Activated naive CD4-positive, alpha-beta T cell treated with anti-CD3 and anti-CD28 coated beads, Interleukin-2, amount 50 U/mL, for 24 hours (primary cell): ENCODE measurements at regions not wholly inside any gene's neighbourhood (a gene's known extent, or its start where the extent isn't known, plus 50 kb on each side); places are given as distances from the start of the nearest gene placed in this dataset.

Source experiments
- H3K27ac Mint-ChIP-seq: one replicate; pipeline ENCODE4 v1.8.0; 2021; ENCODE audit warnings: mild to moderate bottlenecking, mixed read lengths
- H3K27me3 Mint-ChIP-seq: one replicate; pipeline ENCODE4 v1.8.0; 2021; ENCODE audit warnings: mixed read lengths
- H3K36me3 Mint-ChIP-seq: one replicate; pipeline ENCODE4 v1.8.0; 2021; ENCODE audit warnings: mixed read lengths
- H3K4me1 Mint-ChIP-seq: one replicate; pipeline ENCODE4 v1.8.0; 2021; ENCODE audit warnings: mixed read lengths
- H3K4me3 Mint-ChIP-seq: one replicate; pipeline ENCODE4 v1.8.0; 2021; ENCODE audit warnings: mild to moderate bottlenecking, mixed read lengths
- H3K9me3 Mint-ChIP-seq: one replicate; pipeline ENCODE4 v1.8.0; 2021; ENCODE audit warnings: mixed read lengths

GRCh38 chr17:69943058-69943457 lies 132.0 kb upstream of the KCNJ16 start:
- Mint-ChIP-seq H3K9me3 (no peaks in the 10 kb centered on the region), H3K27me3 (no peaks in the 10 kb centered on the region), H3K4me1 (no peaks in the 10 kb centered on the region), H3K27ac (no peak overlapping the region), H3K4me3 (no peak overlapping the region), H3K36me3 (no peaks in the 10 kb centered on the region)

- Mint-ChIP-seq H3K9me3 (no peaks in the 10 kb centered on the region), H3K27me3 (peaks cover 2% of the 10 kb centered on the region), H3K36me3 (no peaks in the 10 kb centered on the region), H3K27ac (no peak overlapping the region), H3K4me3 (no peak overlapping the region), H3K4me1 (no peaks in the 10 kb centered on the region)
Observed at GRCh38 chr17:69944406-69944805, 130.6 kb upstream of the KCNJ16 start.

- Mint-ChIP-seq H3K36me3 (no peaks in the 10 kb centered on the region), H3K27me3 (peaks cover 2% of the 10 kb centered on the region), H3K4me1 (no peaks in the 10 kb centered on the region), H3K27ac (no peak overlapping the region), H3K9me3 (no peaks in the 10 kb centered on the region), H3K4me3 (no peak overlapping the region)
Observed at GRCh38 chr17:69945698-69946185, 129.3 kb upstream of the KCNJ16 start.

GRCh38 chr17:69947027-69947759 lies 127.8 kb upstream of the KCNJ16 start:
- peaks cover 4% of the 10 kb centered on the region for H3K27me3 Mint-ChIP-seq

GRCh38 chr17:69948406-69948805 lies 126.6 kb upstream of the KCNJ16 start:
- Mint-ChIP-seq H3K27me3 (peaks cover 4% of the 10 kb centered on the region), H3K4me3 (no peak overlapping the region), H3K27ac (no peak overlapping the region), H3K36me3 (no peaks in the 10 kb centered on the region), H3K9me3 (no peaks in the 10 kb centered on the region), H3K4me1 (no peaks in the 10 kb centered on the region)

More at GRCh38 chr17:69947027-69947759, 127.8 kb upstream of the KCNJ16 start:
- no peak overlapping the region for H3K4me3 Mint-ChIP-seq
- H3K4me1 Mint-ChIP-seq, result no peaks in the 10 kb centered on the region
- no peak overlapping the region for H3K27ac Mint-ChIP-seq
- no peaks in the 10 kb centered on the region for H3K36me3 Mint-ChIP-seq
- no peaks in the 10 kb centered on the region for H3K9me3 Mint-ChIP-seq

GRCh38 chr17:69949496-69949895 lies 125.5 kb upstream of the KCNJ16 start:
- peaks cover 4% of the 10 kb centered on the region for H3K27me3 Mint-ChIP-seq
- no peaks in the 10 kb centered on the region for H3K9me3 Mint-ChIP-seq
- H3K4me3 Mint-ChIP-seq, result no peak overlapping the region
- no peaks in the 10 kb centered on the region for H3K36me3 Mint-ChIP-seq
- no peak overlapping the region for H3K27ac Mint-ChIP-seq
- no peaks in the 10 kb centered on the region for H3K4me1 Mint-ChIP-seq

- Mint-ChIP-seq H3K36me3 (no peaks in the 10 kb centered on the region), H3K27ac (no peak overlapping the region), H3K9me3 (no peaks in the 10 kb centered on the region), H3K4me1 (no peaks in the 10 kb centered on the region), H3K4me3 (no peak overlapping the region), H3K27me3 (peaks cover 4% of the 10 kb centered on the region)
Observed at GRCh38 chr17:69949973-69950695, 124.9 kb upstream of the KCNJ16 start.

GRCh38 chr17:69950701-69951418 lies 124.2 kb upstream of the KCNJ16 start:
- H3K27ac Mint-ChIP-seq, result no peak overlapping the region
- H3K9me3 Mint-ChIP-seq, result no peaks in the 10 kb centered on the region
- no peaks in the 10 kb centered on the region for H3K36me3 Mint-ChIP-seq
- peaks cover 4% of the 10 kb centered on the region for H3K27me3 Mint-ChIP-seq
- no peak overlapping the region for H3K4me3 Mint-ChIP-seq
- no peaks in the 10 kb centered on the region for H3K4me1 Mint-ChIP-seq

- H3K27ac Mint-ChIP-seq, result no peak overlapping the region
- no peaks in the 10 kb centered on the region for H3K9me3 Mint-ChIP-seq
- no peaks in the 10 kb centered on the region for H3K4me1 Mint-ChIP-seq
- H3K27me3 Mint-ChIP-seq, result peaks cover 3% of the 10 kb centered on the region
- H3K4me3 Mint-ChIP-seq, result no peak overlapping the region
- no peaks in the 10 kb centered on the region for H3K36me3 Mint-ChIP-seq
Observed at GRCh38 chr17:69954241-69954925, 120.6 kb upstream of the KCNJ16 start.

- no peak overlapping the region for H3K27ac Mint-ChIP-seq
- H3K4me3 Mint-ChIP-seq, result no peak overlapping the region
- H3K36me3 Mint-ChIP-seq, result no peaks in the 10 kb centered on the region
- H3K9me3 Mint-ChIP-seq, result no peaks in the 10 kb centered on the region
- no peaks in the 10 kb centered on the region for H3K4me1 Mint-ChIP-seq
- H3K27me3 Mint-ChIP-seq, result no peaks in the 10 kb centered on the region
Observed at GRCh38 chr17:69958063-69958462, 117.0 kb upstream of the KCNJ16 start.

- H3K4me3 Mint-ChIP-seq, result no peak overlapping the region
- no peak overlapping the region for H3K27ac Mint-ChIP-seq
- no peaks in the 10 kb centered on the region for H3K4me1 Mint-ChIP-seq
- H3K27me3 Mint-ChIP-seq, result no peaks in the 10 kb centered on the region
- no peaks in the 10 kb centered on the region for H3K36me3 Mint-ChIP-seq
- H3K9me3 Mint-ChIP-seq, result no peaks in the 10 kb centered on the region
Observed at GRCh38 chr17:69959283-69959682, 115.7 kb upstream of the KCNJ16 start.

GRCh38 chr17:69960755-69961154 lies 114.3 kb upstream of the KCNJ16 start:
- no peaks in the 10 kb centered on the region for H3K27me3 Mint-ChIP-seq
- H3K4me3 Mint-ChIP-seq, result no peak overlapping the region
- no peak overlapping the region for H3K27ac Mint-ChIP-seq
- no peaks in the 10 kb centered on the region for H3K36me3 Mint-ChIP-seq
- H3K9me3 Mint-ChIP-seq, result no peaks in the 10 kb centered on the region
- no peaks in the 10 kb centered on the region for H3K4me1 Mint-ChIP-seq

- Mint-ChIP-seq H3K27me3 (no peaks in the 10 kb centered on the region), H3K27ac (no peak overlapping the region), H3K4me3 (no peak overlapping the region), H3K4me1 (no peaks in the 10 kb centered on the region), H3K9me3 (no peaks in the 10 kb centered on the region), H3K36me3 (no peaks in the 10 kb centered on the region)
Observed at GRCh38 chr17:69961501-69962145, 113.4 kb upstream of the KCNJ16 start.

- H3K27me3 Mint-ChIP-seq, result no peaks in the 10 kb centered on the region
- H3K4me1 Mint-ChIP-seq, result no peaks in the 10 kb centered on the region
- H3K4me3 Mint-ChIP-seq, result no peak overlapping the region
- H3K9me3 Mint-ChIP-seq, result peaks cover 4% of the 10 kb centered on the region
- no peaks in the 10 kb centered on the region for H3K36me3 Mint-ChIP-seq
- no peak overlapping the region for H3K27ac Mint-ChIP-seq
Observed at GRCh38 chr17:69962436-69962995, 112.5 kb upstream of the KCNJ16 start.

GRCh38 chr17:69967910-69968411 lies 107.1 kb upstream of the KCNJ16 start:
- Mint-ChIP-seq H3K4me1 (no peaks in the 10 kb centered on the region), H3K4me3 (no peak overlapping the region), H3K36me3 (no peaks in the 10 kb centered on the region), H3K27me3 (no peaks in the 10 kb centered on the region), H3K27ac (no peak overlapping the region), H3K9me3 (peaks cover 4% of the 10 kb centered on the region)
